HL-60 (cell line): ENCODE measurements at regions not wholly inside any gene's neighbourhood (a gene's known extent, or its start where the extent isn't known, plus 50 kb on each side); places are given as distances from the start of the nearest gene placed in this dataset.
"Not testable (repeated sequence)": the region's sequence is repeated elsewhere in the genome, so short reads cannot be mapped to it uniquely, and the experiment has no call there.

Source experiments
- DNase-seq, 2 experiments: peaks; one replicate each; pipeline ENCODE4 v3.0.0-alpha.2; 2010 to 2020; ENCODE audit warnings: low read depth in 1 of 2, low spot score in 1 of 2
- H3K27ac ChIP-seq: fragments of 250-450 bp; sonication (Bioruptor Pico); replicated peaks from 2 replicates; pipeline ENCODE4 v1.5.1; 2020; ENCODE audit warnings: mild to moderate bottlenecking, moderate library complexity
- H3K27me3 ChIP-seq: fragments of 250-450 bp; sonication (Bioruptor Pico); 2 replicates; pipeline ENCODE4 v1.5.1; 2021; ENCODE audit warnings: mild to moderate bottlenecking, moderate library complexity; ENCODE audit not compliant: insufficient read depth, poor library complexity, severe bottlenecking
- H3K4me3 ChIP-seq: replicated peaks from 2 replicates; pipeline ENCODE4 v1.5.1; 2011; ENCODE audit warnings: mild to moderate bottlenecking, control low read depth, low read length; ENCODE audit not compliant: insufficient read depth
- GABPA ChIP-seq: IDR thresholded peaks from 2 replicates; pipeline ENCODE4 v1.6.1; 2012; ENCODE audit warnings: low read depth
- POLR2AphosphoS5 ChIP-seq: IDR thresholded peaks from 2 replicates; pipeline ENCODE4 v1.6.1; 2012; ENCODE audit warnings: low read depth
- SPI1 ChIP-seq: IDR thresholded peaks from 2 replicates; pipeline ENCODE4 v1.6.1; 2012; ENCODE audit warnings: low read depth, mild to moderate bottlenecking, borderline replicate concordance
- TF ChIP-seq, protein P1 (sequence below): IDR thresholded peaks from 2 replicates; pipeline ENCODE4 v1.6.1; 2012; ENCODE audit warnings: low read depth; ENCODE audit not compliant: insufficient replicate concordance
- TF ChIP-seq, protein P2 (sequence below): IDR thresholded peaks from one replicate; pipeline ENCODE4 v1.5.1; 2011; ENCODE audit warnings: low read length, control low read depth, inconsistent platforms; ENCODE audit not compliant: insufficient read depth

DNA sequence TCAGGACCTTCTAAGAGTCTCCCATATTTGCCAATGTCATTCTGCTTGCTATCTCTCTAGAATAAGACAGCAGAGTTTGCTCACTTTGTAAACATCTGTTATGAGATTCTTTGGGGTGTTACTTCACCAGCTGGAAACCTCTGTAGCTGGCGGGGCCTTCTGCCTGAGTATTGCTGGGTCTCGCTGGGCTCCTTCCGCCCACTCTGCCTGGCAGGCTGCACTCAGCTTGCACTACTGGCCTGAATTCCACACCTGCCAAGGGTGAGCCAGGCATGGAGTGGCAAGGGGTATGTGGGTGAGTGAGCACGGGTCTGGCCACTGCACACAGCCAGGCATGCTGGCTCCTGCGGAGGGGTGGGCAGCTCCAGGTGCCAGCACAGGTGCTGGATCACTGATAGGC lies 267.3 kb upstream of the PDE3A start:
- DNase-seq: no peak
- TF ChIP-seq POLR2AphosphoS5 (no peak), GABPA (no peak), SPI1 (no peak)
- TF ChIP-seq, protein P1, sequence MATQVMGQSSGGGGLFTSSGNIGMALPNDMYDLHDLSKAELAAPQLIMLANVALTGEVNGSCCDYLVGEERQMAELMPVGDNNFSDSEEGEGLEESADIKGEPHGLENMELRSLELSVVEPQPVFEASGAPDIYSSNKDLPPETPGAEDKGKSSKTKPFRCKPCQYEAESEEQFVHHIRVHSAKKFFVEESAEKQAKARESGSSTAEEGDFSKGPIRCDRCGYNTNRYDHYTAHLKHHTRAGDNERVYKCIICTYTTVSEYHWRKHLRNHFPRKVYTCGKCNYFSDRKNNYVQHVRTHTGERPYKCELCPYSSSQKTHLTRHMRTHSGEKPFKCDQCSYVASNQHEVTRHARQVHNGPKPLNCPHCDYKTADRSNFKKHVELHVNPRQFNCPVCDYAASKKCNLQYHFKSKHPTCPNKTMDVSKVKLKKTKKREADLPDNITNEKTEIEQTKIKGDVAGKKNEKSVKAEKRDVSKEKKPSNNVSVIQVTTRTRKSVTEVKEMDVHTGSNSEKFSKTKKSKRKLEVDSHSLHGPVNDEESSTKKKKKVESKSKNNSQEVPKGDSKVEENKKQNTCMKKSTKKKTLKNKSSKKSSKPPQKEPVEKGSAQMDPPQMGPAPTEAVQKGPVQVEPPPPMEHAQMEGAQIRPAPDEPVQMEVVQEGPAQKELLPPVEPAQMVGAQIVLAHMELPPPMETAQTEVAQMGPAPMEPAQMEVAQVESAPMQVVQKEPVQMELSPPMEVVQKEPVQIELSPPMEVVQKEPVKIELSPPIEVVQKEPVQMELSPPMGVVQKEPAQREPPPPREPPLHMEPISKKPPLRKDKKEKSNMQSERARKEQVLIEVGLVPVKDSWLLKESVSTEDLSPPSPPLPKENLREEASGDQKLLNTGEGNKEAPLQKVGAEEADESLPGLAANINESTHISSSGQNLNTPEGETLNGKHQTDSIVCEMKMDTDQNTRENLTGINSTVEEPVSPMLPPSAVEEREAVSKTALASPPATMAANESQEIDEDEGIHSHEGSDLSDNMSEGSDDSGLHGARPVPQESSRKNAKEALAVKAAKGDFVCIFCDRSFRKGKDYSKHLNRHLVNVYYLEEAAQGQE: no peak
- Histone ChIP-seq H3K27ac (no peak overlapping the region), H3K4me3 (no peak overlapping the region), H3K27me3 (no peaks in the 10 kb centered on the region)

DNA sequence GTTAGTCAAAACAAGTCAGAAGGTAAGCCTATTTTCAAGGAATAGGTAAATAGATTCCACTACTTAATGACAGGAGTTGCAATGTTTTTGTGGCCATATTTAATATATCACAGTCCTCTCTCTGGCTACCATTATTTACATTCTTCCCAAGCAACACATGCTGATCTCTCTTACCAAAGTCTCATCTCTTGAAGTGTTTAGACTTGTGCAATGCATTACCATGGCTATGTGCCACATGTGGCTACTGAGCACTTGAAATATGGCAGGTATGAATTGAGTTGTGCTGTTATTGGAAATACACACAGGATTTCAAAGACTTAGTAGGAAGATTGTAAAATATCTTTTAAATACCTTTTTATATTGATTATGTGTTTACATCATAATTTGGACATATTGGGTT lies 262.4 kb upstream of the PDE3A start:
- no peak overlapping the region for H3K4me3 ChIP-seq
- H3K27me3 ChIP-seq: no peaks in the 10 kb centered on the region
- H3K27ac ChIP-seq: no peak overlapping the region
- DNase-seq: no peak
- TF ChIP-seq POLR2AphosphoS5: no peak
- TF ChIP-seq, protein P2, sequence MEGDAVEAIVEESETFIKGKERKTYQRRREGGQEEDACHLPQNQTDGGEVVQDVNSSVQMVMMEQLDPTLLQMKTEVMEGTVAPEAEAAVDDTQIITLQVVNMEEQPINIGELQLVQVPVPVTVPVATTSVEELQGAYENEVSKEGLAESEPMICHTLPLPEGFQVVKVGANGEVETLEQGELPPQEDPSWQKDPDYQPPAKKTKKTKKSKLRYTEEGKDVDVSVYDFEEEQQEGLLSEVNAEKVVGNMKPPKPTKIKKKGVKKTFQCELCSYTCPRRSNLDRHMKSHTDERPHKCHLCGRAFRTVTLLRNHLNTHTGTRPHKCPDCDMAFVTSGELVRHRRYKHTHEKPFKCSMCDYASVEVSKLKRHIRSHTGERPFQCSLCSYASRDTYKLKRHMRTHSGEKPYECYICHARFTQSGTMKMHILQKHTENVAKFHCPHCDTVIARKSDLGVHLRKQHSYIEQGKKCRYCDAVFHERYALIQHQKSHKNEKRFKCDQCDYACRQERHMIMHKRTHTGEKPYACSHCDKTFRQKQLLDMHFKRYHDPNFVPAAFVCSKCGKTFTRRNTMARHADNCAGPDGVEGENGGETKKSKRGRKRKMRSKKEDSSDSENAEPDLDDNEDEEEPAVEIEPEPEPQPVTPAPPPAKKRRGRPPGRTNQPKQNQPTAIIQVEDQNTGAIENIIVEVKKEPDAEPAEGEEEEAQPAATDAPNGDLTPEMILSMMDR: no peak
- TF ChIP-seq SPI1: no peak
- no peak for TF ChIP-seq GABPA
- TF ChIP-seq, protein P1: no peak

DNA sequence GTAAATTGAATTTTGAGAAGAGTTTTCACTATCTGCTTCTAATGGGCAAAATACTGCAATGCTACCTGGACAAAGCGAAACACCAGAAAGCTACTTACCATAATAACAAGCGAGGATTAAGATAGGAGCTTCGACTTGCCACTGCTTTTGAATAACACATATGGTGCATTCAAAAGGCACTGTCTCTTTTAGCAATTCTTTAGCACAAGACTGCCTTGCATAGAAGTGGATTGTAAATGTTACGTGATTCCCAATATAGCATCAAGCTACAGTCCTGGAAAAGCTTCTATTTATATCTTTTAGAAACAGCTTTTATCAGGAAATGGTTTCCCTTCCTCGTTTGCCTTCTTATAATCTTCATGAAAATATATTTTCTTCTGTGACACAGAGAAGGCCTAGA lies 258.7 kb upstream of the PDE3A start:
- no peak overlapping the region for H3K27ac ChIP-seq
- DNase-seq: no peak
- no peaks in the 10 kb centered on the region for H3K27me3 ChIP-seq
- TF ChIP-seq, protein P1: no peak
- TF ChIP-seq GABPA (no peak), SPI1 (no peak), POLR2AphosphoS5 (no peak)
- TF ChIP-seq, protein P2: no peak
- H3K4me3 ChIP-seq: no peak overlapping the region

DNA sequence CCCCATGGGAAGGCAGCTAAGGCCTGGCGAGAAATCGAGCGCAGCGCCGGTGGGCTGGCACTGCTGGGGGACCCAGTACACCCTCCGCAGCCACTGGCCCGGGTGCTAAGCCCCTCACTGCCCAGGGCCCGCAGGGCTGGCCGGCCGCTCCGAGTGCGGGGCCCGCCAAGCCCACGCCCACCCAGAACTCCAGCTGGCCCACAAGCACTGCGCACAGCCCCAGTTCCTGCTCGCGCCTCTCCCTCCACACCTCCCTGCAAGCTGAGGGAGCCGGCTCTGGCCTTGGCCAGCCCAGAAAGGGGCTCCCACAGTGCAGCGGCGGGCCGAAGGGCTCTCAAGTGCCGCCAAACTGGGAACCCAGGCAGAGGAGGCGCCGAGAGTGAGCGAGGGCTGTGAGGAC lies 253.0 kb upstream of the PDE3A start:
- H3K27me3 ChIP-seq, H3K4me3 ChIP-seq, H3K27ac ChIP-seq, DNase-seq: not testable (repeated sequence)
